ENCODE measurements at regions not wholly inside any gene's neighbourhood (a gene's known extent, or its start where the extent isn't known, plus 50 kb on each side); places are given as distances from the start of the nearest gene placed in this dataset.

DNA sequence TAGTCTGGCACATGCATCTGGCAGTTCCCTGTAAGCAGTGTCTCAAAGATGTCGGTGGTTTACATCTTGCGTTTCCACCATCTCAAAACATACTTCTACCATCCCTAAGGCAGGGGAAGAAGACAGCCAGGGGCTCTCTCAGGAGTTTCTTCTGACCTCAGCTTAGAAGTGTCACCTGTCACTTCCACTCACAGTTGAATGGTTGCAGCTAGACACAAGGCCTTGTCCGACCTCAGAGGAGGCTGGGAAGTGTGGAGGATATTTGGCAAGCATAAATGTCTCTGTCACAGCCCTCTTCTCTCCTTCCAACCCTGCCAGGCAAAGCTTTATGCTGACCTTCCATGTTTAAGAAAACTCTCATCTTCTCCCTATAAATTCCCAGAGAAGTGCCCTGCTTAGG is 193.3 kb downstream of the HERPUD2 start:
- DNase-seq (ENCODE audit: low spot score), result no peak

DNA sequence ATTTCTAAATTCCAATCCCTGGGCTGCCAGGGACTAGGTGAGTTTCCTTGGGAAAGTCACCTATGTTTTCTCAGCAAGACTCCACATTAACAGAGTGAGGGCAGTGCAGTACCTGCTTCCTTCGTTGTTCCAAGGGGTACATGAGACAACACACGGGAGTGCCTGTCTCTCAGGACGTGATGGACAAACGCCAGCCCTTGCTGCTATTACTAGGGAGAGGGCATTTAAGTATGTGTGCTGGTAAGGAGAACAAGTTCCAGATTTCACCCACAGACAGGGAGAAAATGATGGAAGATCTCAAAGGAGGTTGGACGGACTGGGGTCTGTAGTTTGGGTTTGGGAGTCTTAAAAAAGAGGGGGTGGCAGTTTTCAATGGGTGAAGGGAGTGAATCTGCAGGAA is 195.7 kb downstream of the HERPUD2 start:
- DNase-seq (ENCODE audit: low spot score), result no peak

DNA sequence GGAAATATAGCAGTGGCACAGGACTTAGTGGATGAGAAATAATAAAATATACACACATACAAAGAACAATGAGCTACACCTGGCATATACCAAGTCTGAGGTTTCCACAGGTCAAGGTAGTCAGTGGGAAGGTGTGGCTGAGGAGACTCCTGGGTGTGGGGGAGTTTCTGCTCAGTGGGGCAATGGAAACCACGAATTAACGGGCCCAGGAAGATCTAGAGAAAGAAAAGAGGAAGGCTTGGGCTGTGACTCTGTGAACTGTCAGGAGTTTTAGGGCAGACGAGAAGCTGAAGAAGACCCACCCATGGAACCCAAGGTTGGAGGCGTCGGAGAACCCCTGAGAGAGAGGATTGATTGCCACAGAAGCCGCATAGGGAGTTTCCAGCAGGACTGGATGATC is 196.5 kb downstream of the HERPUD2 start:
- DNase-seq (ENCODE audit: low spot score), result no peak

DNA sequence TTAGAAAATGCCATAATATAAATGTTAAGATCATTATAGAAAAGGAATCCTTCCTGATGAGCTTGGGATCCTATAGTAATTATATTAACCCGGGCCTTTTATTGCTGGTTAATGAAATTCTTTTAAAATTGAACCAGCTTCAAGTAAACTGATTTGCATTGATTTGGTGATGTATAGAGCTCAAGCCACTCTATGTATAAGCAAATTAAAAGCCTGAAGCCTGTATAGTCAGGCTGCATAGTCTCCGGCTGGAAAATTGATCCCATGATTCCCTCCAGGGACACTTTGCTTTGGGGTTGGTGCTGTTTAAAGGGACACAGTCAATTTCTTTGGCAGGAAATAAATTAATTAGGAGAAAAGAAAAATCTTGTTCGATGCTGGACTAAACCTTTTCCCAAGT is 199.1 kb downstream of the HERPUD2 start:
- DNase-seq (ENCODE audit: low spot score), result no peak

DNA sequence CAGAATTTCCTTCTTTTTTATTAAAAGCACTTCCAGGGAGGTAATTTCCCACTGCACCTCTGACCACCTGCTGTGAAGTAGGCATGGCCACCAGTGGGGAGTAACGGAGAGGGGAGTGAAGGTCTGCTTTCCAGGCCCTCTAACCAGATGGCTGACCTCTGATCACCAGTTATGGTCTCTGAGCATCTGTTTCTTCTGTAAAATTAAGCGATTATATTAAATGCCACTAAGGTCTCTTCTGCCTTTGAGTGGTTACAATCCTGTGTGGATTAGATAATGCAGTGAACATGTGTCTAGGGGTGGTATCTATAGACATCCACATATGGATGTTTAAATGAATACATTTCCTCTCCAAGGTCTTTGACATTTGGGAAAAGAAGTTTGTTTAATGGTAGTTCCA is 199.6 kb downstream of the HERPUD2 start:
- no peak for DNase-seq (ENCODE audit: low spot score)

DNA sequence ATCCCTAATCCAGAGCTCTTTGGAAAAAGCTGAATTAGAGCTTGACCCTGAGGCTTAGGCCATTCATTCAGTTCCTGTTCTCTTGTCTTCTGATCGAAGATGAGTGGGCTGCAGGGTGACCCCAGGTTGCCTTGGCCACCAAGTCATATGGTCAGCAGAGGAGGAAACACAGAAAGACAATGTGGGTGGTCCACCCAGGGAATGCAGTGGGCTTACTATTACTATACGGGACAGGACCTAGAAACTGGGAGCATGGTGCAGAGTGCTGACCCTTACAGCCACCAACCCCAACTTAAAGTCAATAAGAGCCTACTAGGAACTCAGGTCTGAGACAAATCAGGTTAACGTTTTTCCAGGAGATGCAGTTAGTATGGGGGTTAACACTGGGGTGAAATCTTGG is 200.5 kb downstream of the HERPUD2 start:
- DNase-seq (ENCODE audit: low spot score), result no peak

DNA sequence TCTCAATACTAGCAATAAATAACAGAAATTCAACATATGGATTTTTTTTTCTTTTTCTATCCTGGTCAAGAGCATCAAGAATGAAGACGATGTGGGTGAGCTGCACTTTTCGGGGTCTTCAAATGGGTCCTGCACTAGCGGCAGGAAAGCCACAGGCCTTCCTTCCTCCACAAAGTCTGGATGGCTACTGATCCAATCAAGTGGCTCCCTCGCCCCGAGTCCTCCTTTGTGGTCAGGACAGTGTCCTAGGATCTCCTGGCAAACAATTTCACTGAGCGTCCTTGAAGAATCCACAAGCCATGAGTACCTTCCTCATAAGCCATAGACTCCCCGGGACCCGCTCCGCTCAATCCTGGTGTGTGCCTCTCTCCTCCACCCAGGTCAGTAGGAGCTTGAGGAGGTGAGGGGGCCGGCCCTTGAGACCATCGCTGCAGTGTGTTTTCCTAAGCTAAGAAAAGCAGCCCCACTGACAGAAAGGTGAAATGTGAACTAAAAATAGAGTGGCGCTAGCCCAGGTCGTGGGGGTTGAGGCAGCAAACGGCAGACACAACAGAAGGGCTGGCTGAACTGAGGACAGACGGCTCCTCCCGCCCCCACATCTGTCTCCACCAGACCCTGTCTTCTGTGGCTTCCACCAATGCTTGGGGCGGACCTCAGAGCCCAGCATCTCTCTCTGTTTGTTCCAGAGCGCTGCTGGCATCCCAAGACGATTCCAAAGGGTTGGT is 202.3 kb downstream of the HERPUD2 start:
- no peak for DNase-seq (ENCODE audit: low spot score)

DNA sequence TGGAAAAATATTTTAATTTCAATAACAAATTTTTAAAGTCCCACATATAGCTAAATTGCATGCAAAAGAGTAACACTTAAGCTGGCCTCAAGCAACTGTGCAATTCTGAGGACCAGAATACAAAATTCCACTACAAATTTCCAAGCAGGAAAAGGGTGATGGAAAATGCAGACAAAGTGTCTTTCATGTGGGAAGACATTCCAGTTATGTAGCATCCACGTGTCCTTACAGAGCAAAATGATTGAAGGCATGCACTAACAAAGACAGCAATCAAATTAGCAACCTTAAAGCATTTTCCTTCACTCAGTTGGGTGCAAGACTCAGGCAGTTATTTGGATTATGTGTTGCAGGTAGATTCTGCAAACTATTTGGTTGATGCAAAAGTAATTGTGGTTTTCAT is 203.7 kb downstream of the HERPUD2 start:
- DNase-seq (ENCODE audit: low spot score), result no peak

DNA sequence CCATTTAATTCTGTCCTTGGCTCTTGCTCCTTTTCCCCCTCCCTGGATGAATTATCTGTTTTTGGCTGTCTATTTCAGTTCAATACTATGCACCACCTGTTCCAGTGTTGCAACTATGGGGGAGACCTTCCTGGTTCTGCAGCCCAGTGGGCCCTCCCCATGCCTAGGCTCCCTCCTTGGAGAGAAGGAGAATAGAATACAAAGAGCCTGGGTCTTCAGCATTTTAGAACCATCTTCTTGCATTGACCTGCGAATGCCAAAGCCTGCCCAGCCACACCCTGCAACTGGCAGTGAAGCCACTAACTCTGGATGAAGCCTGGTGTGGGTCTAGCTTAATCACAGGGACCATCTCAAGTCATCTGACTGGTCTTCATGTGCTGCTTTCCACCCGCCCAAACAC is 207.1 kb downstream of the HERPUD2 start:
- no peak for DNase-seq (ENCODE audit: low spot score)

DNA sequence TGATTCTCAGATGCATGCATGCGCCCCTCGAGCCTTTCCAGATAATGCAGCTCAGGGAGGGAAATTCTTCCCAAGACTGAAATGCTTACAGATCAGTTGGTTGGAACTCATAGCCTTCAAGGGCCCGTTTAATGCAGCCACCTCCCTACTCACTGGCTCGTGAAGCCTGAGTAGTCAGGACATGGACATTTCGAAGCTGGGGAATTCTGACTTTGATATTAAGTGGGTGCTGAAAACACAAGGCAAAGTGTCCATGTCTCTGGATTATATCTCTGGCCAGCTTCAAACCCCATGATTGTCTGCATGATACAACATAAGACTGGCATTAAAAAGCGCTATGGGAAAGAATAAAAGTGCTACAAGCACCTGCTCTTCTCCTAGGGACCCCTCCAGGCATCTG is 207.5 kb downstream of the HERPUD2 start:
- no peak for DNase-seq (ENCODE audit: low spot score)

DNA sequence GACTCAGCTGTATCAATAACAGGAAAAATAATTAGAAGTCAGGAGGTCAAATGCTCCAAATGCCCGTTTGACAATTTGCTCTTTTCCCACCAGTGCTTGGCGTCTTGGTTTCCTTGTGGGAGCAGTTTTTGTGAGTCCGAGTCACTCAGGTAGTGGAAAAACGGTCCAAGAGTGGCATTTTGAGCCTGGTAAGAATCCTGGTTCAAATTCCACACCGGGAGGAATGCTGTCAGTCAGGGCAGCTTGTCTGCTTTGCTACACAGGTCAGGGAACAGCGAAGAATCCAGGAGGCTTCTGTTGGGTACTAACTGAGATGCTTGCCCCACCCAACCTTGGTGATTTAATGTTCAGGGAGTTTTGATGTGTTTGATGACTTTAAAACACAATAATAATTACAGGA is 209.5 kb downstream of the HERPUD2 start:
- DNase-seq (ENCODE audit: low spot score), result no peak

DNA sequence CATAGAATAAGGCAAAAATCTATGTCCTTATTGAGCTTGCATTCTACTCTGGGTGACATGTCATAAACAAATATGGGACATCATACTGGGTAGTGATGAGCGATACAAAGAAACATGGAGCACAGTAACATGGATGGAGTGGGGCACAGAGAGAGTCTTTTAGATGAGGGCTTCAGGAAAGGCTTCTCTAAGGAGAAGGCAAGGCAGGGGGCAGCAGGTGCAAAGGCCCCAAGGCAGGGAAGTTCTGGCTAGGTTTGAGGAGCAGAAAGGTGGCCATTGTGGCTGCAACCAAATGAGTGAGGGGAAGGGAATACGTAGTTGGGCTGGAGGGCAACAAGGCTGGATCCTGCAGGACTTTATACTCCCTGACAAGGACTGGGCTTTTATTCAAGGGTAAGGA is 211.4 kb downstream of the HERPUD2 start:
- DNase-seq (ENCODE audit: low spot score), result no peak

DNA sequence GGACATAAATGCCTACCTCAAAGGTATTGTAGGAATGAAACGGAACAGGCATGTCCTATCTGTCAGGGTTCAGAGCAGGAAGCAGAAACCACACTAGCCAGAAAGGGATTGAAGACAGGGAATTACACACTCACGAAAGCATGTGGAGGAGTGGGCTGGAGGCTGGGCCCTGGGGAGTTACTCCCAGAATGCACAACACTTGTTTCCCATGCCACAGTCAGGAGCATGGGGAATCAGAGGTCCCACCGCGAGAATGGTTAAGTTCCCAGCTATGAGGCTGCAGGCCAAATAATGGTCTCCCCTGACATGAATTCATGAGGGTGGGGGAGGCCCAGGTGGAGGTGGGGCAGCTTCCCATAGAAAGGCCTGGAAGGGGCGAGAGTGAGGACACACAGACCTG is 212.7 kb downstream of the HERPUD2 start:
- no peak for DNase-seq (ENCODE audit: low spot score)

DNA sequence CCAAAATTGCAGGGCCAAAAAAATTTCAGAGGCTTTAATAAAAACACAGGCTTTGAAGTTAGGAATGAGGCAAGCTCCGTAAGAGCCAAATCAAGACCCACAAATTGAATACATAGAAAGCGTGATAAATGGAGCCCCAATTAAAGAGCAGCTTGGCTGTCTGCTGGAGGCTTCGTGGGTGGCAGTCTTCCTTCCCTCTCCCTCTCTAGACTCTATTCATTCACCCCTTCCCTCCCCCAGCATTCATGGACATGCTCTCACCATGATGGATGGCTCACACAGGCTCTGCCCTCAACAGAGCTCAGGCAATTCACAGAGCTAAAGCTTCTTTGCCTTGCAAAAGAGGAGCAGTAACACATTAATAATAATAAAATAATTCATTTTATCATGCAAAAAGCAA is 214.1 kb downstream of the HERPUD2 start:
- DNase-seq (ENCODE audit: low spot score), result no peak

DNA sequence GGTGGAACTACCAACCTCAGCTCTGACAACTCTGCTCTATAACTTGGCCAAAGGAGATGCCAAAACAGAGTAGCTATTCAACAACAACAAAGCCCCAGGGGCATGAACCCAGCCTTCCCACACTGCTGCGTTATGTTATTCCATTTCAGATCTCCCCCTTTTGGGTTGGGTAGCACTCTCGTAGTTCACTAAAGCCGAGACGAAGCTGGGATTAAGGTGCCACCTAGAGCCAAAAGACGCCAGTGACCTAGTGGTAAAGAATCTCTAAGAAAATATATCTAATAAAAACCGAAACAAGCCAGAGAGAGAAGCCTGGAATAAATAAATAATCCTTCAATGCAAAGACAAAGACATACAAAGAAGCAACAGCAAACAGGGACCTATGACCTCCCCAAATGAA is 217.3 kb downstream of the HERPUD2 start:
- DNase-seq (ENCODE audit: low spot score), result no peak

DNA sequence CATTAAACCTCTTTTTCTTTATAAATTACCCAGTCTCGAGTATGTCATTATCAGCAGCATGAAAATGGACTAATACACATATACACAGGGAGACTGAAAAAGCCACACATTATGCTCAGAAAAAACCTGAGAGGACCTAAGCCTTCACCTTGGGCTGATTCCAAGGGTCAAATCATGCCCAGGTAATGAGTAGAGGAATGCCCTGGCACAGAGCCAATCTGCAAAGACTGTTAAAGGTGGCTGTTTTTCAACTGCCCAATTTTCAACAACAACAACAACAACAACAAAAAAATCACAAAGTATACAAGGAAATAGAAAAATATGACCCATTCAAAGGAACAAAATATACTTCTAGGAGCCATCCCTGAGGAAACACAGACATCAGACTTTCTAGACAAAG is 220.2 kb upstream of the TBX20 start:
- no peak for DNase-seq (ENCODE audit: low spot score)

DNA sequence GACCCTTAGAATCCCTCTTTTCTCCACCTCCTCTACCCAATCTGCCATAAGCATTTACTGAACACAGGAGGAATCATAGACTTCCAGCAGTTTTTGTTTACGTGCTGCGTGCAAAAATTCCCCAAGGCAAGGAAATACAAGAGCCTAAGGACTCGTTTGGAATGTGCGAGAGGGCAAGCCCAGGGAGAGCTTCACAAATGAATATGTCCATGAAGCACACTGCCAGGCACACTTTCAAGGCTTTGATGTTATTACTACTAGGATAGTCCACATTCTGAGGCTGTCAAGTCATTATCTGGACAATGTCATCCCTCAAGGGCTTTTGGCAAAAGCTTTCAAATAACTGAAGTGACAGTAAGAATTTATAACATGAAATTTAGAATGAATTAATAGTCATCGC is 214.7 kb upstream of the TBX20 start:
- DNase-seq (ENCODE audit: low spot score), result no peak

DNA sequence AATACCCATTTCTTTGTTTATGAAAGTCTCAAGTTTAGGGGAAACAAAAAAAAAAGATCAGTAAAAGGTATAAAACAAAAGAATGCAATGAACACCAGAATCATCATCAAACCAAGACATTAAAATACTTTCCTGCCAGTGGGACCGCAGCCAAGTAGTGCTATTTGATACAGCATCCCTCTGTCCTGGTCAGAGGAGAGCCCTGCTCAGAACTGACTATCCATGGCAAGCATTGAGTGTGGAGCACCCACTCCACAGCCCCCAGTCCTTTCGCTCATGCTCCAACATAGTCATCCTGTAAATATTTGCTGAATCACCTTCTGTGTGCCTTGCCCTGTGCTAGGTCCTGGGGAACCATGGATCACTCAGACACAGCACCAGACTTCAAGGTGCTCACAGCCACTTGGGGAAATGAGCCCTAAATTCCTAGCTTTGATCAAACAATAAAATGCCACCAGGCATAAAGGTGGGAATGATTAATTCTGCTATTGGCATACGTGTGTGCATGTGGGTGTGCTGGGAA is 213.6 kb upstream of the TBX20 start:
- no peak for DNase-seq (ENCODE audit: low spot score)

DNA sequence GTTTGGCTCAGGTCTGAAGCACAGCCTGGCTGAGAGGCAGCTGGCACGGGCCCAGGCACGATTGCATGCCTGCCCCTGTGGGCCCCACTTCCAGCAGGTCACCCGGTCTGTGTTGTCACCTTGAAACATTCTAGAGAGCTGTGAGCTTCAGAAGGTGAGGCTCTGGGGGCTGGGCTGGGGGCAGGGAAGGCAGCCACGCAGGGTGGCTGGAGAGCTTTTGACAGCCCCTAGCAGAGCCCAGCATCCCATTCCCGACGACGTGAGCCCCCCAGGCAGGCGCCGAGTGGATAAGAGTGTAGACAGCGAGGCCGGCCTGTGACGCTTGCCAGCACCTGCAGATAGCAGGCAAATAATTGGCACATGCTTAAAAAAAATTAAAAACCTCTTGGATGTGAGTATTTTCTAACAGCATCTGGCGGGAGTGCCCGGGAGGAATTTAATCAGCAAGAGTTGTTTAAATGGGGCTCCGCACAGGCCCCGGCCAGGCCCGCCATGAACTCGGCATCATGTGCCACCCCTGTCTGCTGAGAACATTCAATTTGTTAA is 212.0 kb upstream of the TBX20 start:
- DNase-seq (ENCODE audit: low spot score), result no peak

DNA sequence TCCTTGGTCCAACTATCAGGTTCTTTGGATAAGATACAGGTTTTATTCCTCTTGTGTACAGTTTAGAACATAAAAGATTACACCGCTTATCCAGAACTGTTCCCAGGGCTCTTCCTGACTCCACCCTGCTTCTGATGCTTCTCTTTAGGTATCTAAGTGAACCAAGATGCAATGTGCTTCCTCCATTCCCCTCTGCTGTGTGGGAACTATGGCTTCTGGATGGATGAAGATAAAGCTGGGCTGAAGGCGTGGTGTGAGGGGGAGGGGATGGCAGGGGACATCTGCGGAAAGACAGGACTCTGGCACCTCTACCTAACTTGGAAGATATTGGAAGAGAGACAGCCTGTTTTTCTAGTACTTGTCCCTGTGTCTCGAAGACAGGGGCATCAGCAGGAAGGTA is 209.9 kb upstream of the TBX20 start:
- DNase-seq (ENCODE audit: low spot score), result no peak

DNA sequence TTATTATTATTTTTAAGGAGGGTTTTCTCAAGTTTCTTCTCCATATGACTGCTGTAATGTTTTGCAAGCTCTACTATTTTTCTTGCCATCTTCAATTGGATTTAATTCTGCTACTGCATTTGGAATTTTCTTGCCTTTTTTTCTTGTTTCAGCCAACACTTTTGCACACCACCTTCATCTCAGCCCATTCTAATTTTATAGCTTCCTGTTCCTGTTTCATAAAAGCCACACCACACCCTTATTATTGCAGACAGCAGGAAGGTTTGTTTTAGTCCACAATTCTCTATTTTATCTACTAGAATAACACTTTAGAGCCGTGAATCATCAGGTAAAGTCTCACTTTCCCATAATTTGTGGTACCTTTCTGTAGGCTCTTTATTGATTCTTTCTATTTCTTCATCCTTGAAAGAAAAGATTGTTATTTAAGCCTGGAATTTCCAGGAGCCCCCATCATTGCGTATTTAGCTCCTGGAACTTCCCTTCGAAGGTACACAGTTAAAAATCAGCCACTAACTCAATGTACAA is 209.3 kb upstream of the TBX20 start:
- DNase-seq (ENCODE audit: low spot score), result no peak

DNA sequence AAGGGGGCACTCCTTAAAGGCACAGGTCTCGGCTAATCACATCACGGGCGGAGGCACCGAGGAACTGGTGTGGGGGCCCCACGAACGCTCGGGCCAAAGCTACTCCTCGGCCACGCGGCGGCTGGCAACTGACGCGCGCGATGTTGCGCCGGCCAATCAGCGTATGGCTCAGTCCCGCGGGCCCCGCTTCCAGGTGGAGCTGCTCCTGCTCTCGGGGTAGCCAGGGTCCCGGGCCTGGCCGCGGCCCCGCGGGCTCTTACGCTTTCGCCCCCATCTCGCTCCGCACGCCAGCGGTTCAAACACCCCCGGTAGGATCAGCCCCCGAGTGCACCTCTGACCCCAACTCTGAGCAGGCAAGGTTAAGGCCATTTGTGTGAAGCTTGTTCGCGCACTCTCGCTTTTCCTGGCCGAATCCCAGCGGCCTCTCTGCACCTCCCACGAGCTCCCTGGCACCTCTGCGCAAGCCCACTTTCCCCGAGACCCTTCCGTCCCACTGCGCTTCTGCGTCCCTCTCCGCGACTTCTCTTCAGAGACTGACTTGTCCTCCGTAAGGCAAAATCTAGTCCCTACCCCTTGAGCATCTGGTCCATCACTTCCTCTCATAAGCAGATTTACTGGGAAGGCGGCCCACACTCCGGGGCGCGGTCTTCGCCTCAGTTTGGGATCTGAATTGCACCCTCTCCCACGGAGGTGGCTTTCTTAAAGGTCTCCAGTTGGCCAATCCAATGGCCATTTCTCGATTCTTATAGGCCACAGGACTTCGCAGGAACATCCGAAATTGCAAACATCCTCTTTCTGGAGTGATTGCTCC is 200.9 kb upstream of the TBX20 start:
- no peak for DNase-seq (ENCODE audit: low spot score)

Data from ureter (tissue), 1 donor.